BE2C (cell line): ENCODE measurements at regions not wholly inside any gene's neighbourhood (a gene's known extent, or its start where the extent isn't known, plus 50 kb on each side); places are given as distances from the start of the nearest gene placed in this dataset.

Source experiments
- DNase-seq: peaks from one replicate; pipeline ENCODE4 v3.0.0-alpha.2; 2020
- H3K27me3 ChIP-seq: fragments of 250-450 bp; sonication (Bioruptor Pico); 2 replicates; pipeline ENCODE4 v1.5.1; 2020; ENCODE audit warnings: mild to moderate bottlenecking
- H3K36me3 ChIP-seq: fragments of 250-450 bp; sonication (Bioruptor Pico); 2 replicates; pipeline ENCODE4 v1.5.1; 2020; ENCODE audit warnings: mild to moderate bottlenecking
- H3K4me1 ChIP-seq: fragments of 250-450 bp; sonication (Bioruptor Pico); 2 replicates; pipeline ENCODE4 v1.5.1; 2020
- H3K4me3 ChIP-seq: 2 replicates; pipeline ENCODE4 v1.5.1; 2011; ENCODE audit warnings: low read depth, low read length
- H3K9me3 ChIP-seq: fragments of 250-450 bp; sonication (Bioruptor Pico); 2 replicates; pipeline ENCODE4 v1.5.1; 2020
- TF ChIP-seq, protein P1 (sequence below): IDR thresholded peaks from 2 replicates; pipeline ENCODE4 v1.5.1; 2012; ENCODE audit warnings: mild to moderate bottlenecking, low read depth, low read length

DNA sequence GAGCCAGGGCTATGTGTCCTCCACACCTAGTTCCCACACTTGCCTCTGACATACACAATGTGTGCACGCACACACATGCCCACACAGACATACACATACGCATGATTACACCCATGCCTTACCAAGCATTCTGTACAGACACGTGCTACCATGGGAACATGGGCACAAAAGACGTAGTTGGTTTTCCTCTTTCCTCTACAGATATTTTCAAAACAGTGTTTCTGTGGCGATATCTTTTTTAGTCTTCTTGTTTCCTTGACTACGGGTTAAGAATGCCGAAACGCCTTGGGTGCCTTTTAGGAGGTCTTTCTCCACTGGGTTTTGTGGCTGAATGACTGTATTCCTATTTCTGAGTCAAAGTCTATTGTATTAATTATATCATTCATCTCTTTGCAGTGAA lies 75.5 kb upstream of the SPTBN1 start:
- H3K27me3 ChIP-seq: no peaks in the 10 kb centered on the region
- TF ChIP-seq, protein P1, sequence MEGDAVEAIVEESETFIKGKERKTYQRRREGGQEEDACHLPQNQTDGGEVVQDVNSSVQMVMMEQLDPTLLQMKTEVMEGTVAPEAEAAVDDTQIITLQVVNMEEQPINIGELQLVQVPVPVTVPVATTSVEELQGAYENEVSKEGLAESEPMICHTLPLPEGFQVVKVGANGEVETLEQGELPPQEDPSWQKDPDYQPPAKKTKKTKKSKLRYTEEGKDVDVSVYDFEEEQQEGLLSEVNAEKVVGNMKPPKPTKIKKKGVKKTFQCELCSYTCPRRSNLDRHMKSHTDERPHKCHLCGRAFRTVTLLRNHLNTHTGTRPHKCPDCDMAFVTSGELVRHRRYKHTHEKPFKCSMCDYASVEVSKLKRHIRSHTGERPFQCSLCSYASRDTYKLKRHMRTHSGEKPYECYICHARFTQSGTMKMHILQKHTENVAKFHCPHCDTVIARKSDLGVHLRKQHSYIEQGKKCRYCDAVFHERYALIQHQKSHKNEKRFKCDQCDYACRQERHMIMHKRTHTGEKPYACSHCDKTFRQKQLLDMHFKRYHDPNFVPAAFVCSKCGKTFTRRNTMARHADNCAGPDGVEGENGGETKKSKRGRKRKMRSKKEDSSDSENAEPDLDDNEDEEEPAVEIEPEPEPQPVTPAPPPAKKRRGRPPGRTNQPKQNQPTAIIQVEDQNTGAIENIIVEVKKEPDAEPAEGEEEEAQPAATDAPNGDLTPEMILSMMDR: no peak
- DNase-seq: no peak
- no peaks in the 10 kb centered on the region for H3K9me3 ChIP-seq
- H3K36me3 ChIP-seq: no peaks in the 10 kb centered on the region
- no peaks in the 10 kb centered on the region for H3K4me1 ChIP-seq
- H3K4me3 ChIP-seq: no peak overlapping the region

DNA sequence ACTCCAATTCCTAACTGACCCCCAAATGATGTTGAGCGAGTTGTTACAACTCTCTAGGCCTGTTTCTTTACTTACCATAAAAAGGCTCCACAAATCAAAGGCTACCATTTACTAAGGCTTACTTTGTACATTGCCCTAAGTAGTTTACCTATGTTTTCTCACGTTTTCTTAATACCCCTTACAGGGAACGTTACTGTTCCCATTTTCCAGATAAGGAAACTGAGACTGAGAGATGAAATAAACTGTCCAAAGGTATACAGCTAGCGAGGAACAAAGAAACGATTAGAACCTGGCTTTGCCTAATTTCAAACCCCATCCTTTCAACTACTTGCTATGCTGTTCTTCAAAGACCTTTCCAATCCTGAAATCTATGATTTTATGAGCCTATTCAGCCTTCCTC lies 74.8 kb upstream of the SPTBN1 start:
- H3K36me3 ChIP-seq: no peaks in the 10 kb centered on the region
- TF ChIP-seq, protein P1: no peak
- no peak for DNase-seq
- no peaks in the 10 kb centered on the region for H3K27me3 ChIP-seq
- no peaks in the 10 kb centered on the region for H3K9me3 ChIP-seq
- H3K4me3 ChIP-seq: no peak overlapping the region
- no peaks in the 10 kb centered on the region for H3K4me1 ChIP-seq

DNA sequence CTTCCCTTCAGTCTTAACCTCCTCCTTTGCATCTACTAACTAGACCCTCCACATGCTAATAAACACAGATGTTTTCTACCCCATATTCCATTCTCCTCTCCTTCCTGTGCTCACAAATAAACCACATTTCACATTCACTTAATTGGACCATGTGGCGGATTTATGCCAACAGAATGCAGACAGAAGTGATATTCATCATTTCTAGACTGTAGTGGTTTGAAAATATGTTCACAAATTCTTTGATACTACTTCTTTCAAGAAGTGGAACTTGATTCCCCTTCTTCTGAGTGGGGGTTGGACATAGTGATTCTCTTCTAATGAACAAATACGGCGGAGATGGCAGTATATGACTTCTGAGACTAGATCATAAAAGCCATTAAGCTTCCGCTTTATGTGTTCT lies 73.5 kb upstream of the SPTBN1 start:
- Histone ChIP-seq H3K36me3 (no peaks in the 10 kb centered on the region), H3K4me3 (no peak overlapping the region), H3K27me3 (no peaks in the 10 kb centered on the region), H3K9me3 (no peaks in the 10 kb centered on the region), H3K4me1 (no peaks in the 10 kb centered on the region)
- DNase-seq: no peak
- TF ChIP-seq, protein P1: no peak

DNA sequence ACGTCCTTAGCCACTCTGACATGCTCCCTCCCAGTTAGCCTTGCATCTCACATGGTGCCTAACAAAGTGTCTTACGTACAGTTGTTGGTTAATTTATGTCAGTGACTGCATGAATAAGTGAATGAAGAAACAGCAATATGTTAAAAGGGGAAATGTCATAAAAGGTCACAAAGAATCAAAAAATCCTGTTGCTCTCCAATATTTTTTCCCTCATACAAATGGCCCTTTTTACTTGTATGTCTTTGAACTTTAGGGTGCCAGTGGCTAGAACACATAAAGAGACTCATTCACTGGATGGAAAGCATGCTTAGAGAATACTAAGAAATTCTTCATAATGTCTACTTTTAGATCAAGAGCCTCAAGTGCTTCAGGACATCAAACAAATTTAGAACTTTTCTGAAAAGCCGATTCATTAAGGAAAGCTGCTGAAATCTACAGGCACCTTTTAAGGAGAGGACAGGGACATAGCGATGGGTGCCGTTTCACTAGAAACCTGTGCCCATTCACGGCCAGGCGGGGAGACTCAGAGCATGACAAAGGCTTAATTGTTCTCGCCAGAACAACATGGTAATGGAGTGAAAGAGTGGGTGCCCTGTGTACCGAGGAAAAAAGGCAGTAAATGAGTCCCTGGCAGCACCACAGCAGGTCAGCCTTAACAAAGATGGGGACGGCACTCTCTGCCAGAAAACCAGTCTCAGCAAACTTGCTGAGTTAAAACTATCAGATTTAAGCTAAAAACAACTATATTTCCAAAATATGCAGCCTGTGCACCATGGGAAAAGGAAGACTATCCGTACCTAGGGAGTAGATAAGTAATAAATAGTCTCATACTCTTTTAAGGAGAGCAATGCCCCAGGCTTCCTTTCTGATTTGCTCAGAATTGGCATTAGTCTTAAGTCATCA lies 71.6 kb upstream of the SPTBN1 start:
- Histone ChIP-seq H3K4me3 (no peak overlapping the region), H3K36me3 (no peaks in the 10 kb centered on the region), H3K27me3 (no peaks in the 10 kb centered on the region), H3K4me1 (no peaks in the 10 kb centered on the region), H3K9me3 (no peaks in the 10 kb centered on the region)
- no peak for DNase-seq
- TF ChIP-seq, protein P1: no peak

DNA sequence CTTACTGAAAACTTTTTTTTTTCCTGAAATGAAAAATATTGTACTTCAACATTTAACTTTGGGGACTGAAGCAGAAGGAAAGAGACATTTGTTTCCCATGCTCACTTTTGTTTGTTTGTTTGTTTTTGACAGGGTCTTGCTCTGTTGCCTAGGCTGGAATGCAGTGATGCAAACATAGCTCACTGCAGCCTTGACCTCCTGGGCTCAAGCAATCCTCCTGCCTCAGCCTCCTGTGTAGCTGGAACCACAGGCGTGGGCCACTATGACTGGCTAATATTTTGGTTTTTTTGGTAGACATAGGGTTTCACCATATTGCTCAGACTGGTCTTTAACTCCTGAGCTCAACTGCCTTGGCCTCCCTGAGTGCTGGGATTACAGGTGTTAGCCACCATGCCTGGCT lies 70.9 kb upstream of the SPTBN1 start:
- no peak for DNase-seq
- Histone ChIP-seq H3K4me3 (no peak overlapping the region), H3K9me3 (no peaks in the 10 kb centered on the region), H3K4me1 (no peaks in the 10 kb centered on the region), H3K36me3 (no peaks in the 10 kb centered on the region), H3K27me3 (no peaks in the 10 kb centered on the region)
- TF ChIP-seq, protein P1: no peak

DNA sequence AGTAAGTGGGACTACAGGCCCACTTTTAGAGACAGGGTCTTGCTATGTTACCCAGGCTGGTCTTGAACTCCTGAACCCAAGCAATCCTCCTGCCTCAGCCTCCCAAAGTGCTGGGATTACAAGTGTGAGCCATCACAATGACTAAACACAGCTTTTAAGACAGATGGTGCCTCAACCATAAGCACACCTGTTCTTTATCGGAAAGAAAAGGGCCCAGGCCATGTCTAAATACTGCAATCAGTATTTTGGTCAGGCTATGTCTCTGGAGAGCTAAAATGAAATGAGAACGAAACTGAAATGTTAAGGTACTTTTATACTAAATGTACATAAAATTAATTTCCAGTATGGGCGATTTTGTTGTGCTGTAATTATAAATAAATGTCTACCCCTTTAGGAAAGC lies 69.5 kb upstream of the SPTBN1 start:
- Histone ChIP-seq H3K4me3 (no peak overlapping the region), H3K9me3 (no peaks in the 10 kb centered on the region), H3K36me3 (no peaks in the 10 kb centered on the region), H3K4me1 (no peaks in the 10 kb centered on the region), H3K27me3 (no peaks in the 10 kb centered on the region)
- no peak for DNase-seq
- TF ChIP-seq, protein P1: no peak
